ENCODE measurements at regions not wholly inside any gene's neighbourhood (a gene's known extent, or its start where the extent isn't known, plus 50 kb on each side); places are given as distances from the start of the nearest gene placed in this dataset.
A peak's percentile ranks its signal among the peaks of the same experiment; 100 is the strongest.

DNA sequence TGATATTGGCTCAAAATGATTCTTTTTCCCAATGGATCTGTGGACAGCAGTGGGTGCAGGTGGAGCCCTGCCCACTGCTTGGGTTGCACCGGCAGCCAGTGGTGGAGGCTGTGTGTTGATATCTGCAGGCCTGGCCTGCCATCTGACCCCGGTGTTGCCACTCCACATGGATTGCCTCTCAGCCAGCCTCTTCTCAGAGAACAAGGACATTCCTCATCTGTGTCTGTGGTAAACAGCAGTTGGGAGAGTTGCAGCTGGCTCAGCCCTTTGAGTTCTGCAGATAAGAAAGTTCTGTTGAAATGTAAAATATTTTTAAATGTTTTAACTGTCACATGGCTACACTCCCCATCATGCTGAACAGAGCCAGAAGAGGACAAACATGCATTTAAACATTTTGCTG, 374.9 kb upstream of the CELF2 start:
- FAIRE-seq (no peak), DNase-seq (ENCODE audit: low read depth, low spot score) (no peak)
- no peak overlapping the region for H3K27ac ChIP-seq (ENCODE audit: control insufficient read depth, insufficient read depth, low read length)
- H3K4me1 ChIP-seq (ENCODE audit: control insufficient read depth, extremely low read depth, insufficient read depth, low read length): no peaks in the 10 kb centered on the region
- no peaks in the 10 kb centered on the region for H3K9me3 ChIP-seq (ENCODE audit: control insufficient read depth, low read depth, low read length)
- no peak overlapping the region for H3K9ac ChIP-seq (ENCODE audit: control insufficient read depth, extremely low read depth, insufficient read depth, low read length)
- H3K27me3 ChIP-seq (ENCODE audit: control insufficient read depth, extremely low read depth, insufficient read depth, low read length): no peaks in the 10 kb centered on the region
- no peak overlapping the region for H3K4me3 ChIP-seq (ENCODE audit: control insufficient read depth in 2 of 3, extremely low read depth in 1 of 3, insufficient read depth in 2 of 3, low read depth in 1 of 3, low read length in 3 of 3)
- H2AFZ ChIP-seq (ENCODE audit: control insufficient read depth, low read length): no peak overlapping the region
- H3K79me2 ChIP-seq (ENCODE audit: control insufficient read depth, insufficient read depth, low read length): no peaks in the 10 kb centered on the region
- TF ChIP-seq, protein P1, sequence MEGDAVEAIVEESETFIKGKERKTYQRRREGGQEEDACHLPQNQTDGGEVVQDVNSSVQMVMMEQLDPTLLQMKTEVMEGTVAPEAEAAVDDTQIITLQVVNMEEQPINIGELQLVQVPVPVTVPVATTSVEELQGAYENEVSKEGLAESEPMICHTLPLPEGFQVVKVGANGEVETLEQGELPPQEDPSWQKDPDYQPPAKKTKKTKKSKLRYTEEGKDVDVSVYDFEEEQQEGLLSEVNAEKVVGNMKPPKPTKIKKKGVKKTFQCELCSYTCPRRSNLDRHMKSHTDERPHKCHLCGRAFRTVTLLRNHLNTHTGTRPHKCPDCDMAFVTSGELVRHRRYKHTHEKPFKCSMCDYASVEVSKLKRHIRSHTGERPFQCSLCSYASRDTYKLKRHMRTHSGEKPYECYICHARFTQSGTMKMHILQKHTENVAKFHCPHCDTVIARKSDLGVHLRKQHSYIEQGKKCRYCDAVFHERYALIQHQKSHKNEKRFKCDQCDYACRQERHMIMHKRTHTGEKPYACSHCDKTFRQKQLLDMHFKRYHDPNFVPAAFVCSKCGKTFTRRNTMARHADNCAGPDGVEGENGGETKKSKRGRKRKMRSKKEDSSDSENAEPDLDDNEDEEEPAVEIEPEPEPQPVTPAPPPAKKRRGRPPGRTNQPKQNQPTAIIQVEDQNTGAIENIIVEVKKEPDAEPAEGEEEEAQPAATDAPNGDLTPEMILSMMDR (optimal IDR thresholded peaks at IDR 0.05 in 1 of 3, IDR thresholded peaks at IDR 0.05 in 1 of 3, conservative IDR thresholded peaks at IDR 0.05 in 1 of 3; ENCODE audit: extremely low read depth in 1 of 3, insufficient read depth in 2 of 3, low read length in 3 of 3): no peak
- no peak for TF ChIP-seq EZH2 (IDR thresholded peaks at IDR 0.05; ENCODE audit: low read length)
- no peaks in the 10 kb centered on the region for H3K9me1 ChIP-seq (ENCODE audit: control insufficient read depth, extremely low read depth, insufficient read depth, low read length)
- dilution Hi-C loops (cut with MboI; ENCODE audit: extremely low pct_ligation_motif_present, low sequenced_read_pairs): no loop called here
- H4K20me1 ChIP-seq (ENCODE audit: control insufficient read depth, extremely low read depth, insufficient read depth, low read length): no peaks in the 10 kb centered on the region
- no peaks in the 10 kb centered on the region for H3K36me3 ChIP-seq (ENCODE audit: control insufficient read depth in 2 of 2, extremely low read depth in 1 of 2, insufficient read depth in 2 of 2, low read length in 2 of 2)
- no peak overlapping the region for H3K4me2 ChIP-seq (ENCODE audit: control insufficient read depth, extremely low read depth, insufficient read depth, low read depth, low read length)

DNA sequence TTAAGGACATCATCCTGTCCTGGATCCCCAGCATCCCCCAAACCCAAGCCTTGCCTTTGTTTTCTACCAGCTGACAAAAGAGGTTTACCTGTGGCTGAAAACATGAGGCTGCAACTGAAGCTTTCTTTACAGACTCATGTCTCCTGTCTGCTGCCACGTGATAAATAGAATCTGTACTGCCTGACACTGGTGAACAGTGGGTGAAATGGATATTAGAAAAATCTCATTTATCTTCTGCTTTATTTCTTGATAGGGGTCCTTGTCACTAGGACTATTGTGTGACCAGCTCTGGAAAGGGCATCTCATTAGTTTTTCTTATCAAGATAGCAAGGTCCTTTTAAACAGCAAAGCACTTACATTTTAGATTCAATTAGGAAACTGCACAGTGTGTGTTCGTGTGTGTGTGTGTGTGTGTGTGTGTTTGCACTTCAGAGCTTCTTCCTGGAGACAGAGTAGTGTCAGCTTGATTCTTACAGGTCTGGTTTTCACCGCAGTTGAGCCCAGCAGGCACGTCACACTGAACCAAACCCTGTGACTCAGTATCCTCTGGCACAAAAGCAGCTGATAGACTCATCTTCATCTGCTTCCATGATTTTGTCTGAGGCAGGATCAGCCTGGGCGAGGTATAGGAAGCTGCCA, 373.5 kb upstream of the CELF2 start:
- Histone ChIP-seq H3K36me3 (ENCODE audit: control insufficient read depth in 2 of 2, extremely low read depth in 1 of 2, insufficient read depth in 2 of 2, low read length in 2 of 2) (no peaks in the 10 kb centered on the region), H3K4me3 (ENCODE audit: control insufficient read depth in 2 of 3, extremely low read depth in 1 of 3, insufficient read depth in 2 of 3, low read depth in 1 of 3, low read length in 3 of 3) (no peak overlapping the region), H2AFZ (ENCODE audit: control insufficient read depth, low read length) (no peak overlapping the region), H3K4me2 (ENCODE audit: control insufficient read depth, extremely low read depth, insufficient read depth, low read depth, low read length) (no peak overlapping the region), H3K79me2 (ENCODE audit: control insufficient read depth, insufficient read depth, low read length) (no peaks in the 10 kb centered on the region), H3K9me3 (ENCODE audit: control insufficient read depth, low read depth, low read length) (no peaks in the 10 kb centered on the region), H3K27ac (ENCODE audit: control insufficient read depth, insufficient read depth, low read length) (no peak overlapping the region), H4K20me1 (ENCODE audit: control insufficient read depth, extremely low read depth, insufficient read depth, low read length) (no peaks in the 10 kb centered on the region), H3K9ac (ENCODE audit: control insufficient read depth, extremely low read depth, insufficient read depth, low read length) (no peak overlapping the region), H3K4me1 (ENCODE audit: control insufficient read depth, extremely low read depth, insufficient read depth, low read length) (no peaks in the 10 kb centered on the region), H3K27me3 (ENCODE audit: control insufficient read depth, extremely low read depth, insufficient read depth, low read length) (no peaks in the 10 kb centered on the region), H3K9me1 (ENCODE audit: control insufficient read depth, extremely low read depth, insufficient read depth, low read length) (no peaks in the 10 kb centered on the region)
- TF ChIP-seq EZH2 (IDR thresholded peaks at IDR 0.05; ENCODE audit: low read length): no peak
- TF ChIP-seq, protein P1 (optimal IDR thresholded peaks at IDR 0.05 in 1 of 3, IDR thresholded peaks at IDR 0.05 in 1 of 3, conservative IDR thresholded peaks at IDR 0.05 in 1 of 3; ENCODE audit: extremely low read depth in 1 of 3, insufficient read depth in 2 of 3, low read length in 3 of 3): no peak
- FAIRE-seq: peak; percentile 46
- peak; percentile 13 for DNase-seq (ENCODE audit: low read depth, low spot score)
- dilution Hi-C loops (cut with MboI; ENCODE audit: extremely low pct_ligation_motif_present, low sequenced_read_pairs): no loop called here
